22Rv1 (cell line): ENCODE measurements at regions not wholly inside any gene's neighbourhood (a gene's known extent, or its start where the extent isn't known, plus 50 kb on each side); places are given as distances from the start of the nearest gene placed in this dataset.

Experiments used
- ZFX ChIP-seq: fragments of 450-650 bp; IDR thresholded peaks from 2 replicates; pipeline ENCODE4 v1.6.1; 2017; ENCODE audit warnings: antibody characterized with exemption, borderline replicate concordance
- TF ChIP-seq, protein P1 (sequence below): fragments of 450-650 bp; IDR thresholded peaks from 2 replicates; pipeline ENCODE4 v1.5.1; 2017; ENCODE audit warnings: mild to moderate bottlenecking

DNA sequence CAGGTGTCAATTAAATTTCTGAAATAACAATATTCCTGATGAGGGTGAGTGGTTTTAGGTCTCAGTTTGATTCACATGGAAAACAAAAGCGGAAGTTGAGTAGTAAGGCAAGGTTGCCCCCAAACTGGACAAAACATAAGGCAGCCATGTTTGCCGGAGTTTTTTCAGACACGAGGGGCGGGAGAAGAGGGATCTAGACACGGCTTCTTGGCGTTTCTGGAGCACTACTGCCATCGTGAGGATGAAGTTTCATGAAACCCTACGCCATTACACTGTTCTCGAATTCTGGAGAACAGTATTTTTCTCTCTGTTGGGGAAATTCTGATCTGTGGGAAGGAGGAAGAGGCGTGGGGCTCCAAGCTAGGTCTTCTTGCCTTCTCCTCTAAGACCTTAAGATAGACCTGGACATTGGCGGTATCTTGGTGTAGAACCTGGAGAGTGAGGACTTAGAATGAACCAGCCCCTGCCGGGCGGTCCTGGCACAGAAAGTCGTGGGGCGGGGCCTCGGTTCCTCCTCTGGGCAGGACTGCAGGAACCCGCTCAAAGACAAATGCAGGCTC lies 160.3 kb downstream of the OR13H1 start:
- TF ChIP-seq, protein P1, sequence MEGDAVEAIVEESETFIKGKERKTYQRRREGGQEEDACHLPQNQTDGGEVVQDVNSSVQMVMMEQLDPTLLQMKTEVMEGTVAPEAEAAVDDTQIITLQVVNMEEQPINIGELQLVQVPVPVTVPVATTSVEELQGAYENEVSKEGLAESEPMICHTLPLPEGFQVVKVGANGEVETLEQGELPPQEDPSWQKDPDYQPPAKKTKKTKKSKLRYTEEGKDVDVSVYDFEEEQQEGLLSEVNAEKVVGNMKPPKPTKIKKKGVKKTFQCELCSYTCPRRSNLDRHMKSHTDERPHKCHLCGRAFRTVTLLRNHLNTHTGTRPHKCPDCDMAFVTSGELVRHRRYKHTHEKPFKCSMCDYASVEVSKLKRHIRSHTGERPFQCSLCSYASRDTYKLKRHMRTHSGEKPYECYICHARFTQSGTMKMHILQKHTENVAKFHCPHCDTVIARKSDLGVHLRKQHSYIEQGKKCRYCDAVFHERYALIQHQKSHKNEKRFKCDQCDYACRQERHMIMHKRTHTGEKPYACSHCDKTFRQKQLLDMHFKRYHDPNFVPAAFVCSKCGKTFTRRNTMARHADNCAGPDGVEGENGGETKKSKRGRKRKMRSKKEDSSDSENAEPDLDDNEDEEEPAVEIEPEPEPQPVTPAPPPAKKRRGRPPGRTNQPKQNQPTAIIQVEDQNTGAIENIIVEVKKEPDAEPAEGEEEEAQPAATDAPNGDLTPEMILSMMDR: peak; percentile 51
- no peak for TF ChIP-seq ZFX
